Fibroblast of lung (primary cell): ENCODE measurements at regions not wholly inside any gene's neighbourhood (a gene's known extent, or its start where the extent isn't known, plus 50 kb on each side); places are given as distances from the start of the nearest gene placed in this dataset.

Experiments used
- DNase-seq, 2 donors: peaks; one replicate each; pipeline versions ENCODE4 v3.0.0 to v3.0.0-alpha.2; 2010; ENCODE audit warnings: low read depth in 2 of 2
- H2AFZ ChIP-seq: 2 replicates; pipeline ENCODE4 v1.5.1; 2012; ENCODE audit warnings: low read length, control low read depth, inconsistent platforms
- H3K27ac ChIP-seq: 2 replicates; pipeline ENCODE4 v1.5.1; 2011; ENCODE audit warnings: low read length, control low read depth; ENCODE audit not compliant: insufficient read depth
- H3K27me3 ChIP-seq: 2 replicates; pipeline ENCODE4 v1.5.1; 2011; ENCODE audit warnings: mild to moderate bottlenecking, low read length; ENCODE audit not compliant: control insufficient read depth, insufficient read depth
- H3K36me3 ChIP-seq: 2 replicates; pipeline ENCODE4 v1.5.1; 2011; ENCODE audit warnings: low read length; ENCODE audit not compliant: control insufficient read depth, insufficient read depth
- H3K4me1 ChIP-seq: 2 replicates; pipeline ENCODE4 v1.5.1; 2011; ENCODE audit warnings: low read length; ENCODE audit not compliant: control insufficient read depth, insufficient read depth; ENCODE audit errors: extremely low read depth
- H3K4me2 ChIP-seq: 2 replicates; pipeline ENCODE4 v1.5.1; 2011; ENCODE audit warnings: low read length, control low read depth; ENCODE audit not compliant: insufficient read depth; ENCODE audit errors: extremely low read depth
- H3K4me3 ChIP-seq, 4 experiments: fragments of 200-600 bp in 1 of 4; sonication (generic) in 1 of 4; replicated peaks in 1 of 4; 2 replicates each; pipeline ENCODE4 v1.5.1; 2011 to 2016; ENCODE audit warnings: low read length in 4 of 4, low read depth in 3 of 4, mild to moderate bottlenecking in 3 of 4, control low read depth in 2 of 4, inconsistent platforms in 1 of 4, mixed read lengths in 1 of 4; ENCODE audit not compliant: insufficient read depth in 1 of 4; ENCODE audit errors: control extremely low read depth in 1 of 4
- H3K79me2 ChIP-seq: 2 replicates; pipeline ENCODE4 v1.5.1; 2012; ENCODE audit warnings: mild to moderate bottlenecking, low read length, inconsistent platforms; ENCODE audit not compliant: control insufficient read depth, insufficient read depth
- H3K9ac ChIP-seq: 2 replicates; pipeline ENCODE4 v1.5.1; 2011; ENCODE audit warnings: mild to moderate bottlenecking, low read length, control low read depth; ENCODE audit not compliant: insufficient read depth
- H3K9me3 ChIP-seq: 2 replicates; pipeline ENCODE4 v1.5.1; 2012; ENCODE audit warnings: low read depth, low read length; ENCODE audit not compliant: control insufficient read depth, insufficient read depth
- H4K20me1 ChIP-seq: 2 replicates; pipeline ENCODE4 v1.5.1; 2011; ENCODE audit warnings: low read length; ENCODE audit not compliant: control insufficient read depth, insufficient read depth; ENCODE audit errors: extremely low read depth
- EZH2 ChIP-seq: IDR thresholded peaks from 2 replicates; pipeline ENCODE4 v1.5.1; 2012; ENCODE audit warnings: low read length, control low read depth, mild to moderate bottlenecking; ENCODE audit errors: missing control alignments
- TF ChIP-seq, protein P1 (sequence below), 2 donors: IDR thresholded peaks in 1 of 2; conservative IDR thresholded peaks in 1 of 2; 1 replicate in 1 of 2; 2 replicates in 1 of 2; pipeline ENCODE4 v1.5.1; 2011 to 2012; ENCODE audit warnings: low read length in 2 of 2, control low read depth in 1 of 2, inconsistent platforms in 1 of 2, low read depth in 1 of 2, mild to moderate bottlenecking in 1 of 2

- Histone ChIP-seq H3K36me3 (no peaks in the 10 kb centered on the region), H3K4me2 (no peak overlapping the region), H3K79me2 (no peaks in the 10 kb centered on the region), H4K20me1 (no peaks in the 10 kb centered on the region), H3K4me3 (no peak overlapping the region), H3K9me3 (no peaks in the 10 kb centered on the region), H3K27me3 (no peaks in the 10 kb centered on the region), H3K27ac (no peak overlapping the region), H3K4me1 (no peaks in the 10 kb centered on the region), H2AFZ (no peak overlapping the region), H3K9ac (no peak overlapping the region)
- no peak for DNase-seq
- TF ChIP-seq, protein P1, sequence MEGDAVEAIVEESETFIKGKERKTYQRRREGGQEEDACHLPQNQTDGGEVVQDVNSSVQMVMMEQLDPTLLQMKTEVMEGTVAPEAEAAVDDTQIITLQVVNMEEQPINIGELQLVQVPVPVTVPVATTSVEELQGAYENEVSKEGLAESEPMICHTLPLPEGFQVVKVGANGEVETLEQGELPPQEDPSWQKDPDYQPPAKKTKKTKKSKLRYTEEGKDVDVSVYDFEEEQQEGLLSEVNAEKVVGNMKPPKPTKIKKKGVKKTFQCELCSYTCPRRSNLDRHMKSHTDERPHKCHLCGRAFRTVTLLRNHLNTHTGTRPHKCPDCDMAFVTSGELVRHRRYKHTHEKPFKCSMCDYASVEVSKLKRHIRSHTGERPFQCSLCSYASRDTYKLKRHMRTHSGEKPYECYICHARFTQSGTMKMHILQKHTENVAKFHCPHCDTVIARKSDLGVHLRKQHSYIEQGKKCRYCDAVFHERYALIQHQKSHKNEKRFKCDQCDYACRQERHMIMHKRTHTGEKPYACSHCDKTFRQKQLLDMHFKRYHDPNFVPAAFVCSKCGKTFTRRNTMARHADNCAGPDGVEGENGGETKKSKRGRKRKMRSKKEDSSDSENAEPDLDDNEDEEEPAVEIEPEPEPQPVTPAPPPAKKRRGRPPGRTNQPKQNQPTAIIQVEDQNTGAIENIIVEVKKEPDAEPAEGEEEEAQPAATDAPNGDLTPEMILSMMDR (conservative IDR thresholded peaks at IDR 0.05 in 1 of 2, IDR thresholded peaks at IDR 0.05 in 1 of 2; ENCODE audit: low read depth in 1 of 2, low read length in 2 of 2): no peak
- no peak for TF ChIP-seq EZH2
Measured at GRCh38 chr2:59733970-59734369, 819.5 kb downstream of the BCL11A start.

DNA sequence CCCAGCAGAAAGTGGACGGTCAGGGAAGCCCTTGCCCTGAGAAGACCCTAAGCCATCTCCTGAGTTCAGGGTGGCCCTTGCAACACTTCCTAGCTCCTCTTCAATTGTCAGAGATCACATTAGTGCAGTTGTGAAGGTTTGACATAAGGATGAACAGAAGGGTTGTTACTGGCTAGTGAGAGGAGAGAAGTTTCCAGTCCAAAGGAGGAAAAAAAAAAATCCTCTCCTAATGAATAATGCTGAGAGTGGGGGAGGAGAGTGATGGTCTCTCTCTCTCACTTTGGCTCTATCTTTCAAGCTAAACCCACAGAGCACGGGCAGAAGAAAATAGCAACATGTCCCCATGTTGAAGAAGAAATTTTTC lies 819.9 kb downstream of the BCL11A start:
- H3K36me3 ChIP-seq: no peaks in the 10 kb centered on the region
- no peak for DNase-seq
- H3K4me3 ChIP-seq: no peak overlapping the region
- H3K4me2 ChIP-seq: no peak overlapping the region
- no peaks in the 10 kb centered on the region for H3K9me3 ChIP-seq
- H4K20me1 ChIP-seq: no peaks in the 10 kb centered on the region
- H3K4me1 ChIP-seq: no peaks in the 10 kb centered on the region
- H3K9ac ChIP-seq: no peak overlapping the region
- no peak overlapping the region for H2AFZ ChIP-seq
- H3K79me2 ChIP-seq: no peaks in the 10 kb centered on the region
- TF ChIP-seq, protein P1 (conservative IDR thresholded peaks at IDR 0.05 in 1 of 2, IDR thresholded peaks at IDR 0.05 in 1 of 2; ENCODE audit: low read depth in 1 of 2, low read length in 2 of 2): no peak
- TF ChIP-seq EZH2: no peak
- H3K27me3 ChIP-seq: no peaks in the 10 kb centered on the region
- H3K27ac ChIP-seq: no peak overlapping the region

GRCh38 chr2:59732871-59733566 lies 820.4 kb downstream of the BCL11A start:
- no peak for DNase-seq
- Histone ChIP-seq H3K27ac (no peak overlapping the region), H3K9ac (no peak overlapping the region), H3K79me2 (no peaks in the 10 kb centered on the region), H3K4me1 (no peaks in the 10 kb centered on the region), H3K4me2 (no peak overlapping the region), H2AFZ (no peak overlapping the region), H3K4me3 (no peak overlapping the region), H4K20me1 (no peaks in the 10 kb centered on the region), H3K27me3 (no peaks in the 10 kb centered on the region), H3K36me3 (no peaks in the 10 kb centered on the region), H3K9me3 (no peaks in the 10 kb centered on the region)
- TF ChIP-seq, protein P1 (conservative IDR thresholded peaks at IDR 0.05 in 1 of 2, IDR thresholded peaks at IDR 0.05 in 1 of 2; ENCODE audit: low read depth in 1 of 2, low read length in 2 of 2): no peak
- TF ChIP-seq EZH2: no peak
